Sigmoid colon (tissue), 6 donors: ENCODE measurements at regions not wholly inside any gene's neighbourhood (a gene's known extent, or its start where the extent isn't known, plus 50 kb on each side); places are given as distances from the start of the nearest gene placed in this dataset.

Experiments
- DNase-seq: peaks from one replicate; pipeline ENCODE4 v3.0.0-alpha.2; 2019
- H3K27ac ChIP-seq, 4 donors: fragments of 200-600 bp; sonication (generic); one replicate each; pipeline ENCODE4 v1.5.1; 2016 to 2019; ENCODE audit warnings: mild to moderate bottlenecking in 1 of 4
- H3K27me3 ChIP-seq, 3 donors: fragments of 200-600 bp; sonication (generic); one replicate each; pipeline ENCODE4 v1.5.1; 2019; ENCODE audit warnings: mild to moderate bottlenecking in 1 of 3
- H3K36me3 ChIP-seq, 4 donors: fragments of 200-600 bp; sonication (generic); one replicate each; pipeline ENCODE4 v1.5.1; 2016 to 2019
- H3K4me1 ChIP-seq, 4 donors: fragments of 200-600 bp; sonication (generic); one replicate each; pipeline ENCODE4 v1.5.1; 2017 to 2019
- H3K4me3 ChIP-seq, 4 donors: fragments of 200-600 bp; sonication (generic); one replicate each; pipeline ENCODE4 v1.5.1; 2017 to 2019; ENCODE audit warnings: mild to moderate bottlenecking in 2 of 4, moderate library complexity in 1 of 4
- H3K9me3 ChIP-seq, 4 donors: fragments of 200-600 bp in 3 of 4; sonication (generic) in 3 of 4; one replicate each; pipeline versions ENCODE4 v1.5.1 to v1.6.1; 2013 to 2019
- CTCF ChIP-seq, 4 experiments: fragments of 450-650 bp in 3 of 4; fragments of 200-600 bp in 1 of 4; IDR thresholded peaks; one replicate each; pipeline ENCODE4 v1.5.1; 2016 to 2019; ENCODE audit warnings: antibody characterized with exemption in 4 of 4, mild to moderate bottlenecking in 3 of 4, moderate library complexity in 2 of 4
- EP300 ChIP-seq, 4 donors: sonication (generic); formaldehyde crosslinking; IDR thresholded peaks; one replicate each; pipeline ENCODE4 v1.6.1; 2017; ENCODE audit warnings: antibody characterized with exemption in 4 of 4
- POLR2A ChIP-seq, 2 donors: fragments of 450-650 bp; IDR thresholded peaks; one replicate each; pipeline ENCODE4 v1.6.1; 2016; ENCODE audit warnings: antibody characterized with exemption in 2 of 2, mild to moderate bottlenecking in 2 of 2, moderate library complexity in 2 of 2
- POLR2AphosphoS5 ChIP-seq, 4 donors: sonication (generic); formaldehyde crosslinking; IDR thresholded peaks; one replicate each; pipeline ENCODE4 v1.6.1; 2017; ENCODE audit warnings: antibody characterized with exemption in 4 of 4
- WGBS, 2 donors: extraction: QIAGEN DNeasy Blood & Tissue Kit; methylation state at CpG; one replicate each; pipeline ENCODE4 v1.1.7; 2013; 5-methylcytosine and 5-hydroxymethylcytosine counted together
- intact Hi-C: fragments of 100-400 bp; cut with DNase I; formaldehyde crosslinking; loops from one replicate; pipeline ENCODE4 v1.15.1; 2023
- donor health status: healthy with polysubstance abuse.
- donor health status: healthy.

DNA sequence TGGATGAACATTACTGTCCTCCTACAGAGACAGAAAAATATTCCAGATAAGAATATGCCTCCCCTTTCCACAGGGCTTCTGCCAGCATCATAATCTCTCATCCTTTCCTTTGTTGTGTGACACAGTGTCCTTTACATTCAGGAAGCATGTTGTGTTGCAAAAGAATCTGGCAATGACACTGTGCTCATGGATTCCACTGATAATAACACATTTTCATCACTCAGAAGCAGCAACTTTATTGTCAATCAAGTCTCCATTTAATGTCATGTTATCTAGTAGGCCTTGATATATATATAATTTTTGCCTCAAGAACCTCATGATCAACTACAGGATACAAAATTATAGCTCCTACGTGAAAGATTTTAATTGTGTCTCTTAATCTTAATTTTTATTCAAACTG, 833.9 kb downstream of the FSTL5 start:
- no peak for DNase-seq
- intact Hi-C loops = no loop called here
- Histone ChIP-seq H3K27me3 (no peaks in the 10 kb centered on the region), H3K9me3 (peaks cover 0 to 2% (median 0%) of the 10 kb centered on the region in 4 donors), H3K27ac (no peak overlapping the region), H3K4me3 (no peak overlapping the region), H3K36me3 (no peaks in the 10 kb centered on the region), H3K4me1 (no peaks in the 10 kb centered on the region)
- TF ChIP-seq POLR2AphosphoS5 (IDR thresholded peaks at IDR 0.05) = no peak
- no peak for TF ChIP-seq CTCF (IDR thresholded peaks at IDR 0.05)
- no peak for TF ChIP-seq EP300 (IDR thresholded peaks at IDR 0.05)
- no peak for TF ChIP-seq POLR2A (IDR thresholded peaks at IDR 0.05)
- WGBS, 2 donors = 91% methylated on average over 1 of the region's 1 CpG

DNA sequence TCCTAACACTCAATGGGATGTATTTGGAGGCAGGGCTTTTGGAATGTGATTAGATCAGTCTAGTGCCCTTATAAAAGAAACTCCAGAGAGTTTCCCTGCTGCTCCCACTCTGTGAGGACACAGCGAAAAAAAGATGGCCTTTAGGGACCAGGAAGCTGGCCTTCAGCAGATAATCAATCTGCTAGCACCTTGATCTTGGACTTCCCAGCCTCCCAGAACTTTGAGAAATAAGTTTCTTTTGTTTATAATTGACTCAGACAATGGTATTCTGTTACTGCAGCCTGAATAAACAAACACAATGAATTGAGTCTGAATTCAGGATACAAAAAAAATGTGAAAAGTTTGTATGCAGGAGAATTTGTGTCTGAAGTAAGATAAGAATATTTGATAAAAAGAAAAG, 842.1 kb downstream of the FSTL5 start:
- DNase-seq = no peak
- Histone ChIP-seq H3K27me3 (no peaks in the 10 kb centered on the region), H3K4me1 (no peaks in the 10 kb centered on the region), H3K27ac (no peak overlapping the region), H3K9me3 (no peaks in the 10 kb centered on the region), H3K4me3 (no peak overlapping the region), H3K36me3 (no peaks in the 10 kb centered on the region)
- intact Hi-C loops = no loop called here
- no peak for TF ChIP-seq CTCF (IDR thresholded peaks at IDR 0.05)
- WGBS, 2 donors = 75 to 85% methylated on average over 1 of the region's 1 CpG

GRCh38 chr4:161320377-161320776, 843.4 kb downstream of the FSTL5 start:
- no peaks in the 10 kb centered on the region for H3K27me3 ChIP-seq
- WGBS, 2 donors = 24 to 64% methylated on average over 4 of the region's 4 CpGs
- H3K4me1 ChIP-seq = no peaks in the 10 kb centered on the region
- no peak overlapping the region for H3K4me3 ChIP-seq
- no peak for TF ChIP-seq CTCF (IDR thresholded peaks at IDR 0.05)
- no peak for TF ChIP-seq POLR2A (IDR thresholded peaks at IDR 0.05)
- DNase-seq = no peak
- no peaks in the 10 kb centered on the region for H3K9me3 ChIP-seq
- no peaks in the 10 kb centered on the region for H3K36me3 ChIP-seq
- no peak overlapping the region for H3K27ac ChIP-seq
- intact Hi-C loops = no loop called here

DNA sequence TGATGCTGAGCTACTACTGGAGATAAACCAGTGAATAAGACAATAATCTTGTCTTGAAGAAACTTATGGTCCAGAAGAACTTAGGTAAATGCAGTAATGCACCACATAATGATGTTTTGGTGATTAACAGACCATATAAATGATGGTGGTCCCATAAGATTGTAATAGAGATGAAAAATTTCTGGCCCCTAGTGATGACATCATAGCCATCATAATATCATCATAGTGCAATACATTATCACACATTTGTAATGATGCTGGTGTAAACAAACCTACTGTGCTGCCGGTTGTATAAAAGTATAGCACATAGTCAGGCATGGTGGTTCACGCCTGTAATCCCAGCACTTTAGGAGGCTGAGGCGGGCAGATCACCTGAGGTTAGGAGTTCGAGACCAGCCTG, 846.8 kb downstream of the FSTL5 start:
- Histone ChIP-seq H3K27ac (no peak overlapping the region), H3K9me3 (no peaks in the 10 kb centered on the region), H3K36me3 (no peaks in the 10 kb centered on the region), H3K4me1 (no peaks in the 10 kb centered on the region), H3K4me3 (no peak overlapping the region), H3K27me3 (no peaks in the 10 kb centered on the region)
- 89 to 93% methylated on average over 4 of the region's 4 CpGs for WGBS, 2 donors
- no peak for DNase-seq
- TF ChIP-seq POLR2A (IDR thresholded peaks at IDR 0.05) (no peak), CTCF (IDR thresholded peaks at IDR 0.05) (no peak), EP300 (IDR thresholded peaks at IDR 0.05) (no peak), POLR2AphosphoS5 (IDR thresholded peaks at IDR 0.05) (no peak)
- intact Hi-C loops = no loop called here

DNA sequence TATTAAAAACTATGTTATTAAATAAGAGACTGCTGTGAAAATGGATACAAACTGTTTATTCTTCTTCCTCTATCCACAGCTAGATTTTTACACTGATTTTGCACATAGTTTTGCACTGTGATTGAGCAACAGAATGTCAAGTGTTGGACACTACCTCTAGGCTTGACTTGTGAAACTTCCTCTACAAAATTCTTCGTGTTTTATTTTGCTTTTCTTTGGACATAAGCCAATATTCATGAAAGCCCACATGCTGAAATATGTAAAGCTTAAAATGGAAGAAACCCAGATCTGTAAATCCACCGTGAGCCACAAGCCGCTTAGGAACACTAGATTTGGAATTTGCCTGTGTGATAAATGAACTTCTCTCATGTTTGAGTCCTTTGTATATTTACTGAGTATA, 849.4 kb downstream of the FSTL5 start:
- TF ChIP-seq POLR2AphosphoS5 (IDR thresholded peaks at IDR 0.05) (no peak), POLR2A (IDR thresholded peaks at IDR 0.05) (no peak), EP300 (IDR thresholded peaks at IDR 0.05) (no peak), CTCF (IDR thresholded peaks at IDR 0.05) (no peak)
- DNase-seq = no peak
- Histone ChIP-seq H3K4me1 (no peaks in the 10 kb centered on the region), H3K4me3 (no peak overlapping the region), H3K36me3 (no peaks in the 10 kb centered on the region), H3K27ac (no peak overlapping the region), H3K9me3 (peaks cover 0 to 3% (median 0%) of the 10 kb centered on the region in 4 donors), H3K27me3 (no peaks in the 10 kb centered on the region)
- intact Hi-C loops = no loop called here
- WGBS, 2 donors = 43 to 59% methylated on average over 3 of the region's 3 CpGs
